CD4-positive, alpha-beta T cell treated with Interleukin-17A for 1 hour (primary cell): ENCODE measurements at regions not wholly inside any gene's neighbourhood (a gene's known extent, or its start where the extent isn't known, plus 50 kb on each side); places are given as distances from the start of the nearest gene placed in this dataset.
"Not testable (repeated sequence)": the region's sequence is repeated elsewhere in the genome, so short reads cannot be mapped to it uniquely, and the experiment has no call there.

Experiments
- DNase-seq: peaks from one replicate; pipeline ENCODE4 v3.0.0-alpha.2; 2020

DNA sequence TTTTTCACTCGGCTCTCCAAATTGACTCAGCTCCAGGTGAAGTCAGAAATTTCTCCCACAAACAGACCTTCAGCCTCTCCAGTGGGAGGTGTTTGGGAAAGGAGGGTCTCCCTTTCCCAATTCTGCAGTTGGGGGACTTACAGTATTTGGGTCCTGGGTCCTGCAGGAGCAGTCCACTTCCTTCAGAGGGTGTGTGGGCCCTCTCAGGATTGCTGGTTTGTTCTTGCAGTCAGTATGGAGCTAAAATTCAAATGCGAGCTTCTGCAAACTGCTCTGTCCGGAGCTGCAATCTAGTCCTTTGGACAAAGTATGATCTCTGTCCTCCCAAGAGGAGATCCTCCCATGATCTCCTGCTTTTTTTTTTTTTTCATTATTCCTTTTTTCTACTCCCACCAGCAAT, 87.9 kb upstream of the MSTN start:
- DNase-seq = no peak

DNA sequence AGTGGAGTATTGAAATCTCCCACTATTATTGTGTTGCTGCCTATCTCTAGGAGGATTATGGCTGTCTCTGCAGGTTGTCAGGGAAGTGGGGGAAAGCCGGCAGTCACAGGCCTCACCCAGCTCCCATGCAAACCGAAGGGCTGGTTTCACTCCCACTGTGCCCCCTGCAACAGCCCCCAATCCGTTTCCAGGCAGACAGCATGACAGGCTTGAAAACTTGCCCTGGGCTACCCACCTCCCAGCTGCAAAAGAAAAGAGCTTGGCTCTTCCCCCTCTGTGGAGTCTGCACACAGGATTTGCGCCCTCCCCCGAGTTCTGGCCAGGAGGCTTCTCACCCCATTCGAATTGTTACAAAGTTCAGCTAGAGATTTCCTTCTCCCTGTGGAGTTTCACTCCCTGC, 87.4 kb upstream of the MSTN start:
- no peak for DNase-seq

DNA sequence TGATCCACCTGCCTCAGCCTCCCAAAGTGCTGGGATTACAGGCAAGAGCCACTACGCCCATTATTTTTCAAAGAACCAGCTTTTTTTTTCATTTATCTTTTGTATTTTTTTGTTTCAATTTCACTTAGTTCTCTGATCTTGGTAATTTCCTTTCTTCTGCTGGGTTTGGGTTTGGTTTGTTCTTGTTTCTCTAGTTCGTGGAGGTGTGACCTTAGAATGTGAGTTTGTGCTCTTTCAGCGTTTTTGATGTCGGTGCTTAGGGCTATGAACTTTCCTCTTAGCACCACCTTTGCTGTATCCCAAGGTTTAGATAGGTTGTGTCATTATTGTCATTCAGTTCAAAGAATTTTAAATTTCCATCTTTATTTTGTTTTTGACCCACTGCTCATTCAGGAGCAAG, 86.7 kb upstream of the MSTN start:
- peak; percentile 39 for DNase-seq

DNA sequence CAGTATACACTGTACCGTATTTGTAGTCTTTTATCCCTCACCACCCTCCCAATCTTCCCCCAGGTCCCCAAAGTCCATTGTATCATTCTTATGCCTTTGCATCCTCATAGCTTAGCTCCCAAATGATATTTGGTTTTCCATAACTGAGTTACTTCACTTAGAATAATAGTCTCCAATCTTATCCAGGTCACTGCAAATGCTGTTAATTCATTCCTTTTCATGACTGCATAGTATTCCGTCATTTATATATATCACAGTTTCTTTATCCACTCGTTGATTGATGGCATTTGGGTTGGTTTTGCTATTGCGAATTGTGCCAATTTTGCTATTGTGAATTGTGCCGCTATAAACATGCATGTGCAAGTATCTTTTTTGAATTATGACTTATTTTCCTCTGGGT, 83.6 kb upstream of the MSTN start:
- not testable (repeated sequence) for DNase-seq

DNA sequence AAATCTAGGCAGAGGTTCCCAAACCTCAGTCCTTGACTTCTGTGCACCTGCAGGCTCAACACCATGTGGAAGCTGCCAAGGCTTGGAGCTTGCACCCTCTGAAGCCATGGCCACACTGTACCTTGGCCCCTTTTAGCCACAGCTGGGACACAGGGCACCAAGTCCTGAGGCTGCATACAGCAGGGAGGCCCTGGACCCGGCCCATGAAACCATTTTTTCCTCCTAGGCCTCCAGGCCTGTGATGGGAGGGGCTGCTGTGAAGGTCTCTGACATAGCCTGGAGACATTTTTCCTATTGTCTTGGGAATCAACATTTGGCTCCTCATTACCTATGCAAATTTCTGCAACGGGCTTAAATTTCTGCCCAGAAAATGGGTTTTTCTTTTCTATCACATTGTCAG, 77.9 kb upstream of the MSTN start:
- DNase-seq = not testable (repeated sequence)

DNA sequence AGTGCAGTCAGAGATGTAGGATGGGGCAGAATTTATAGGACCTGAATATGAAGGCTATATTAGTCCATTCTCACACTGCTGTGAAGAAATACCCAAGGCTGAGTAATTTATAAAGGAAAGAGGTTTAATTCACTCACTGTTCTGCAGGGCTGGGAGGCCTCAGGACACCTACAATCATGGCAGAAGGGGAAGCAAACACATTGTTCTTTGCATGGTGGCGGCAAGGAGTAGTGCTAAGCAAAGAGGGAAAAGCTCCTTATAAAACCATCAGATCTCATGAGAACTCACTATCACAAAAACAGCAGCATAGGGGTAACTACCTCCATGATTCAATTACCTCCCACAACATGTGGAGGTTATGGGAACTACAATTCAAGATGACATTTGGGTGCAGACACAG, 76.8 kb upstream of the MSTN start:
- no peak for DNase-seq

DNA sequence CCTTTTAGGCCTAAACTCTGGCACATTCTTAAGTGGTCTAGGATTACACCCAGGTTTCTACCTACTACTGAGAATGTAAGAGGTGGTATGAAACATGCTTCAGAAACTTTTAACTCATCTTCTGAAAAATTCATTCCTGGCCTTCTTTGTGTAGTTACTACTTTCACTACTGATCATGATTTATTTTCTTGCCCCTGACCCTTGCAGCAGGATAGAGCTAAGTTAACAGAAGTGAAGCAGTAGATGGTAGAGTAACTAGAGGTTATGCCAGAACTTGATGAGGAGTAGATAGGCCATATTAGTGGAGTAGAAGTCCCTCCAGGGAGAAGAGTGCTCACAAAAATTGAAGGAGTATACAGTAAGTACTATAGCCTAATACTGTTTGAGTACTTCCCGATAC, 75.5 kb upstream of the MSTN start:
- no peak for DNase-seq

DNA sequence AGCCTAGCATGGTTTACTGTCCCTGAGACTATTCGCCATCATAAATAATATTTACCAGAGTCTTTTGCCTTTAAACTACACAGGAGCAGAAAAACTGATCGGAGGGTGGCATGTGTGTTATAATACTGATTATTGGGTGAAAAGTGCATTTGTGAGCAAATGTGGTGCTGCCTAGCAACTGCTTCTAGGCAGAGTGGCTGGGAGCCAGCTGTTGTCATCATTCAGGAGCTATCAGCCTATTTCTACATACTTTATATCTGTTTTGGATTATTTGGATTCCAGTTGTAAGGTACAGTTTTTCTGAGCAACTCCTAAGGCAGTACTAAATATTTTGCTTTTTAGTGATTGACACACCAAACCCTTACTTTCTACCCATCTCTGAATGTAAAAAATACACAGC, 75.0 kb upstream of the MSTN start:
- DNase-seq = no peak

DNA sequence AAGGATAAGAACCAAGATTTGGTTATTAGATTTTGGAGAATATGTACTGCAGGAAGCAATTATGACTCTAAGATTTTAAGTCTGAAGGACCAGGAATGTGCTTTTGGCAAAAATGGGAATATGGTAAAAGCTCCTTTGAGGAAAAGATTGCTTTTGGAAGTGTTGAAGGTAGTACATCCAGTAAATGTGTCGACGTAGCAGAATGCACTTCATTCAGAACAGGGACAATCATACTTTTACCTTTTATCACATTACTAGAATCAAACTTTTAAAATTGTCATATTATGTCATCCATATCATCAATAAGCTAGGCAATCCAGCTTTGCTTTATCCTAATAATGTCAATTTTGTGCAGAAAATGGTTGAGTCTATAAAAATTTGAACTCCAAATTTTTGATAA, 74.3 kb upstream of the MSTN start:
- DNase-seq = no peak

DNA sequence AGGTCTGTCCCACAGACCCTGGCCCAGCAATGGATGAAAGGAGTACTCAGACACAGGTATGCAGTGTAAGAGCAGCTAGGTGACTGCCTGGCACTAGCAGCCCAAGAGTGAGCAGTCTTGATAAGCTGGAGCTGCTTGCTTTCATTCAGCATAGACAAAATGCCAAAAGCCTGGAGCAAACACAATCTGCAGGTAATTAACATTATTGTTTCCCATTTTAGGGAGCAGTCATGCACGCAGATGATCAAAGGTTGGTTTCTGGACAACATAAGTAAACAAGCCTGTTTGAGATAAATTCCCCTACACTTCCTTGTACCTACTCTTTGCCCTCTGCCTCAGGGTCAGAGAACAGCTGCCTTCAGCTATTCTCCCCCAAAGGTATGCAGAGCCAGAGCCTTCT, 73.7 kb upstream of the MSTN start:
- no peak for DNase-seq

DNA sequence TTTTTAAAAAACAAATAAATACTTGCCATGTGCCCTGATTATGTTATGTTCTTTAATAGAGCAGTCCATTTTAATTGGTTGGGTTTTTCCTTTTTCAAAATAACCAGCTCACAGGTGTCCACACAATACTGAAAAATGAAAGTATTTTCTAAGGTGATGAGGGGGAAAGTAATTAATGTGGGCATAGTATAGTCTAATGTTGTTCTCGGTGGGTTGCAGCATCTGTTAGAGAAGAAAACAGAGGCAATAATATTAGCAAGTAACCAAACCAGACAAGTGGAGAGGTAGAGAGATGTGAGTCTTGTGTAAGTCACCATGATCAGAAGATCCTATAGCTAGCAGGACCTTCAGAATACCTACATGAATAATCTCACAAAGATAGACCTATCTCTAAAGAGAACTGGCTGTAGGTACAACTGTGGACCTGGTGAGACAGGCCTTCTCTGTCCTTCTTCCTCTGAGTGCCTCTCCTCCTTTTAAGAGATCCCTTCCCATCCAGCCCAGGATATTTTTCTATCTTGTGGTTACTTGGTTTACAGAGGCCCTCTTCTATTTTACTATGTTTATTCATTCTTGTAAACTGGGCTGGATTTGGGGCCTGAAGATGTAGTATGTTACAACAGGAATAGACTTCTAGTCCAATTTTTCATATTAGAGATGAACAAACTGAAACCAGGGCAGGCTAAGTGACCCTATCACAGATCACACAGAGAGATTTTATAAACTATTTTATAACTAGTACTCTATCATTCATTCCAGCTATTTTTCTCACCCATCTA, 67.1 kb upstream of the MSTN start:
- DNase-seq = no peak

DNA sequence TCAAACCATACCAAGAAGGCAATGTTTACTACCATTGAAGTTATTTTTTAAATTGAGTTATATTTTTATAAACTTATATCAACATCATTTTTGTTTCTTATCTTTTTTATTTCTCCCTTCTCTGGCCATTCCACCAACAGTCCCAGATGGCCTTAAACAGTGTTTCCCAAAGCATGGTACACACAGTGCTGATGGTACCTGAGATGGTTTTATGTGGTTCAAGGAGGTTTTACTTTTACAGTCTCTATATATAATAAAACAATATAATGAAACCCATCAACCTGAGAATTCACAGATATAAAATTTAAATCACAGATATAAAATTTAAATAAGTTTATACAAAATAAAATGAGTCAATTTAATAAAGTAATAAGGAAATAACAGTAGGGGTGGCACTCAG, 65.1 kb upstream of the MSTN start:
- DNase-seq = no peak

DNA sequence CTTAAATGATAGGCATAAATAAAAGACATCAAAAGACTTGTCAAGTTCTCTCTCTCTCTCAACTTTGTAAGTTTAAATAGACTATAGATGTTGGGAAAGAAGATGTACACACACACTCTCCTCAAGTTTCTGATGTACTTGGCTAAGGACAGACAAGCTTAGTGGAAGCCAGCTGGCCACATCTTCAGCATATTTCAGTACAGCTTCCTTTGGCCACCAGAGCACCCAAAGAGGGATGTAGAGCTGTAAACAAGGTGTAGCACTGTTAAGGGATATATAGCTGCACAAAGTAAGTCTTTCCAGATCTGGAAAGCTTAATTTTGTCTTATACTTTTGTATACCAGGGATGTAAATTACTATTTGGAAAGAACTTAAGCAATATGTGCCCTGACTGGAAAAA, 64.3 kb upstream of the MSTN start:
- no peak for DNase-seq

DNA sequence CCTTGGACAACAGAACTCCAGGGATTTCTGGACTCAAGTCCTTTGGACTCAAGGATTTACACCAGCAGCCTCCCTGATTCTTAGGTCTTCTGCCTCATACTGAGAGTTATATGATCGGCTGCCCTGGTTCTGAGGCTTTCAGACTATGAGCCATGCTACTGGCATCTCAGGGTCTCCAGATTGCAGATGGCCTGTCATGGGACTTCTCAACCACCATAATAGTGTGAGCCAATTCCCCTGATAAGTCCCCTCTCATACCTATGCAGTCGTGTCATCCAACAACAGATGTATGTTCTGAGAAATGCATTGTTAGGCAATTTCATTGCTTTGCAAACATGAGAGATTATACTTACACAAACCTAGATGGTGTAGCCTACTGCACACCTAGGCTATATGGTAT, 61.4 kb upstream of the MSTN start:
- no peak for DNase-seq

DNA sequence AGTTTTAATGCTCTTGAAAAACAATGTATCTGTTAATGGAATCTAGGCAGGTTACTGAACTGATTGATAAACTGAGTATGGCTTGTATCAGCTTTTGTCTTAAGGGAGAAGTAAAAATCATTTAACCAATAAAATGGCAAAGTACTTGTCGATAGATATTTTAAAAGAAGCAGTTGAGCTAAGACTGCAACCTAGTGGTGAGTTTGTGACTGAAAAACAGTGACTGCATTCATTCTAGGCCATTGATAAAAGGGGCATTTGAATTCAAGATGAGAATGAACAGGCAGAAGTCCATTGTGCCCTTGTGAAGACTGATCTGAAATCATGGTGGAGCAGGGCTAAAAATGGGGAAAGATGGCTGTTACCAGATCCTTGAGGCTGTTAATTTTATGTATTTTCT, 59.4 kb upstream of the MSTN start:
- peak; percentile 29 for DNase-seq

DNA sequence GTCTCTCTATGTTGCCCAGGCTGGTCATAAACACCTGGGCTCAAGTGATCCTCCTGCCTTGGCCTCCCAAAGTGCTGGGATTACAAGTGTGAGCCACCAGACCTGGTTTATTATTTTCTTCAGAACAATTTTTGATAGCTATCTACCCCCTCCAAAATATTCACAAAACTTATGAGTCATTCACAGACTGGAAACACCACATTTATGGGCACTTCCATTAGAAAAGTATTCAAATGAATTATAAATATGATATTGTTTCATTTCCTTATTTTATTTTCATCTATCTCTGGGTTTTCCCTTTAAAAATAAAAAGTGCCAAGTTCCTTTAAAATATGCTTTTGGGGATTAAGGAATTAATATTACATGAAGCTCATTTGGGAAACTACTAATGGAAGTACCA, 58.8 kb upstream of the MSTN start:
- no peak for DNase-seq

DNA sequence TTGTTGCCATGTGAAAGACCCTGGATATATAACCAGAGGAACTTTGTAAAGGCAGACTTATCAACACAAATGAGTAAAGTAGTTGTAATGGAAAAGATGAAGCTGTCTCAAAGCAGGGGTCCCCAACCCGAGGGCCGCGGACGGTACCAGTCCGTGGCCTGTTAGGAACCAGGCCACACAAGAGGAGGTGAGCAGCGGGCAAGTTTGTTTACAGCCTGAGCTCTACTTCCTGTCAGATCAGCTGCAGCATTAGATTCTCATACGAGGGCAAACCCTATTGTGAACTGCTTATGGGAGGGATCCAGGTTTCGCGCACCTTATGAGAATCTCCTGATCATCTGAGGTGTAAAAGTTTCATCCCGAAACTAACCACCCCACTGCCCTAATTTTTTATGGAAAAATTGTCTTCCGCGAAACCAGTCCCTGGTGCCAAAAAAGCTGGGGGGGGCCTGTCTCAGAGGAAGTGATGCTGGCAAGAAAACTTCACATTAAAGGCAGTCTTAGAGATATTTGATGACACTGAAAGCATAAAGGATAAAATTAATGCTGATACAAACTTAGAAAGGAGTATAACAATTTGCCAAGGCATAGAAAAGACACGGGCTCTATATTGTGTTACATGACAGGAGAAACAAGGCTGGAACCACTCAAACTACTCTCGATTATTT, 57.5 kb upstream of the MSTN start:
- DNase-seq = peak; percentile 17

DNA sequence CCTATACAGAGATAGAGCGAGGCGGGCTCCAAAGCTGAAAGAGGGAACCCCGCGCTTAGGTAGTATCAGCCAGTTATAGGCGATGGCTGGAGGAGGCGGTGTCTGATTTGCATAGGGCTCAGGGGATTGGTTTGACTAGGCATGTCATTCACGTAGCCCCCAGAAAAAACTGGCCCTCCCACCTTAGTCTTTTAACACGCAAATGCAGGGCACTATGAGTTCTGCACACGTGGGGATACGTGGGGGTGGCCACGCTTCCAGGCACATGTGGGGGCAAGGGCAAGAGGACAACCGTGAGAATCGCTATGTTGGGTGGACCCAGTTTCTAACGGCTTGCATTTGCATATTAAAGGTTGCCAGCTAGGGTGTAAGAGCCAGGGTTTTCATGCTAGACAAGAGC, 56.7 kb upstream of the MSTN start:
- peak; percentile 60 for DNase-seq

DNA sequence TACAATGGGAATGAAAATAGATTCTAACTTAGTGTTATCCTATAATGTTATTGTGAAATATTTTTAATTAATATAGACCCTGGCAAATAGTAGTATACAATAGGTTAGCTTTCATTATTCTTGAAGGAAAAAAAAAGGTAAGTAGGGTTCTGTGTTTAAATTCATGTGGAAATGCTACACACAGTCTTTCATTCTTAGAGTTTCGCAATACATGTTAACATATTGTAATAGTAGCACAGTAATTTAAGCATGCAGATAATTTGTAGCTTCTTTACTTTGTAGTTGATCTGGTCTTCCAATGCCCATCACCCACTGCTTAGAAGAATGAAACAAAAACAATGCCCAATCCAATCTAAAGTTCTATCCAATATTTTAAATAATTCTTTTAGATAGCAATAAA, 54.8 kb upstream of the MSTN start:
- DNase-seq = no peak

DNA sequence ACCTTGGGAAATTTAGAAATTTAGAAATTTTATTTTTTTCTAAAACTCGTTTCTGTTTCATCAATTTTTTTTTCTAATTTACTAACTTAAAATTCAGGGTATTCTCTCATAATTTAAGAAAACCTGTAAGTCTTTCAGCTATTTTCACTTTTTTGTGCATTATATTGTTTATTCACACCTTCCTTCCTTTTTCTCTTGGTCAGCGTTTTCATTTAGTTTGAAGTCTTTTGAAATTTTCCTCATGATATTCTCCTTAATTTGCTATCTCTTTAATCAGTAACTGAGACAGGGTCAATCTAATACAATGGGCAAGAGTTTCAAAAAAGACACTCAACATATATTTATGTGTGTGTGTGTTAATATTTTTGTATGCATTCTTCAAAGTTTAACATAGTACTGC, 50.5 kb upstream of the MSTN start:
- no peak for DNase-seq
